ENCODE measurements at regions not wholly inside any gene's neighbourhood (a gene's known extent, or its start where the extent isn't known, plus 50 kb on each side); places are given as distances from the start of the nearest gene placed in this dataset.

- TF ChIP-seq CTCF (IDR thresholded peaks at IDR 0.05; ENCODE audit: low read depth, low read length) (no peak), MAX (IDR thresholded peaks at IDR 0.05; ENCODE audit: low read depth, low read length) (no peak), POLR2A (IDR thresholded peaks at IDR 0.05; ENCODE audit: extremely low read depth, insufficient read length) (no peak)
Measured at GRCh38 chr10:52447931-52448353, 133.9 kb downstream of the DKK1 start.

Data from NB4 (cell line).